Calu3 (cell line): ENCODE measurements at regions not wholly inside any gene's neighbourhood (a gene's known extent, or its start where the extent isn't known, plus 50 kb on each side); places are given as distances from the start of the nearest gene placed in this dataset.

Experiments used
- BruUV-seq: library from RNA; stranded (reverse); fragments of 400-500 nt; replicated peaks from 2 replicates; lab custom pipeline; 2021; lab: Mats Ljungman, UMichigan
- CTCF ChIA-PET: fragments of 300-600 bp; sonication (Branson Sonifier 250); formaldehyde crosslinking; loops from one replicate; lab custom pipeline; 2022; ENCODE audit warnings: antibody characterized with exemption; lab: Charles Lee
- DNase-seq: peaks from one replicate; pipeline ENCODE4 v3.0.0; 2022
- H3K27ac Mint-ChIP-seq: one replicate; pipeline ENCODE4 v1.8.0; 2022; ENCODE audit warnings: mixed read lengths; ENCODE audit not compliant: unreplicated experiment
- H3K27me3 Mint-ChIP-seq: one replicate; pipeline ENCODE4 v1.8.0; 2022; ENCODE audit warnings: mixed read lengths; ENCODE audit not compliant: unreplicated experiment
- H3K36me3 Mint-ChIP-seq: one replicate; pipeline ENCODE4 v1.8.0; 2022; ENCODE audit warnings: mild to moderate bottlenecking, moderate library complexity, mixed read lengths; ENCODE audit not compliant: insufficient read depth, unreplicated experiment
- H3K4me1 Mint-ChIP-seq: one replicate; pipeline ENCODE4 v1.8.0; 2022; ENCODE audit warnings: mild to moderate bottlenecking, low read depth, mixed read lengths; ENCODE audit not compliant: unreplicated experiment
- H3K4me3 Mint-ChIP-seq: one replicate; pipeline ENCODE4 v1.8.0; 2022; ENCODE audit warnings: mild to moderate bottlenecking, low read depth, moderate library complexity, mixed read lengths; ENCODE audit not compliant: unreplicated experiment
- H3K9me3 Mint-ChIP-seq: one replicate; pipeline ENCODE4 v1.8.0; 2022; ENCODE audit warnings: low read depth, mixed read lengths; ENCODE audit not compliant: unreplicated experiment
- intact Hi-C: fragments of 100-400 bp; cut with micrococcal nuclease; formaldehyde crosslinking; loops from one replicate; pipeline ENCODE4 v1.10.0; 2022; ENCODE audit not compliant: unreplicated experiment
- TF ChIP-seq, protein P1 (sequence below): fragments of 200-600 bp; IDR thresholded peaks from one replicate; pipeline ENCODE4 v1.8.0; 2022; ENCODE audit warnings: antibody characterized with exemption; ENCODE audit not compliant: unreplicated experiment

DNA sequence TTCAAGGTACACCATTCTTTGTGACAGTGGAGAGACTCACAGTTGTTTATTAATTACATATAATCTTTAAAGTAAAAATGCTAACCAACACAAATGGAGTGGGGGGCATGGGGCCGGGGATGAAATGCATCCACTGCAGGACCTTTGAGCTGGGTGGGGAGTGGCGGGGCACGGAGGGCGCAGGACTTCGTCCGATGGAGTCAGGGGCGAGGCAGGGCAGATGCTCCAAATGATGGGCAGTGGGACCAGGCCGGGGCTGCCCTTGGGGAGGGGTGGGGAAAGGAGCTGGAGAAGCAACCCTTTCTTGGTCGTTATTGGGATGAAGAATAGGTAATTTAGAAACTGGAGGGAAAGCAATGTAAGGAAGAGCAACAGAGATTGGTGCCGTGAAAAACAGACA, 220.0 kb downstream of the TEX29 start:
- H3K4me3 Mint-ChIP-seq = no peak overlapping the region
- TF ChIP-seq, protein P1, sequence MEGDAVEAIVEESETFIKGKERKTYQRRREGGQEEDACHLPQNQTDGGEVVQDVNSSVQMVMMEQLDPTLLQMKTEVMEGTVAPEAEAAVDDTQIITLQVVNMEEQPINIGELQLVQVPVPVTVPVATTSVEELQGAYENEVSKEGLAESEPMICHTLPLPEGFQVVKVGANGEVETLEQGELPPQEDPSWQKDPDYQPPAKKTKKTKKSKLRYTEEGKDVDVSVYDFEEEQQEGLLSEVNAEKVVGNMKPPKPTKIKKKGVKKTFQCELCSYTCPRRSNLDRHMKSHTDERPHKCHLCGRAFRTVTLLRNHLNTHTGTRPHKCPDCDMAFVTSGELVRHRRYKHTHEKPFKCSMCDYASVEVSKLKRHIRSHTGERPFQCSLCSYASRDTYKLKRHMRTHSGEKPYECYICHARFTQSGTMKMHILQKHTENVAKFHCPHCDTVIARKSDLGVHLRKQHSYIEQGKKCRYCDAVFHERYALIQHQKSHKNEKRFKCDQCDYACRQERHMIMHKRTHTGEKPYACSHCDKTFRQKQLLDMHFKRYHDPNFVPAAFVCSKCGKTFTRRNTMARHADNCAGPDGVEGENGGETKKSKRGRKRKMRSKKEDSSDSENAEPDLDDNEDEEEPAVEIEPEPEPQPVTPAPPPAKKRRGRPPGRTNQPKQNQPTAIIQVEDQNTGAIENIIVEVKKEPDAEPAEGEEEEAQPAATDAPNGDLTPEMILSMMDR = no peak

DNA sequence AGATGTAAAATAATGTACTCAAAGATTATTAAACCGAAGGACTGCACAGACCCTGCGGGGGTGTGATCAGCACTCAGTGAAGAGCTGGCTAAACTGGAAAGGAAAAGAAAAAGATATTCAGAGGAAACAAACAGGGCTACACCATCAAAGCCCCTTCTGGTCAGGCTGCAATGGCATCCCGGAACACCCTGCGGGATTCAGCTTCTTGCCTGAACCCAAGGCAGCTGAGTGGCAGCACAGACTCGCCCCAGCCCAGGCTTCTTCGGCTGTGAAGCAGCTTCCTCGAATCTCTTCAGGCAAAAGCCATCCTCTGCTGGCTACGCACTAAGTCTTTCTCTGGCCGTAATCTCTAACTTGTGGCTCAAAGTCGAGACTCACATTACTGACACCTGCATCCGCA, 220.9 kb downstream of the TEX29 start:
- intact Hi-C loops = no loop called here
- no peaks in the 10 kb centered on the region for H3K4me1 Mint-ChIP-seq
- no TSS peak for BruUV-seq
- no peaks in the 10 kb centered on the region for H3K27me3 Mint-ChIP-seq
- H3K9me3 Mint-ChIP-seq = peaks cover 2% of the 10 kb centered on the region
- no peaks in the 10 kb centered on the region for H3K36me3 Mint-ChIP-seq
- CTCF ChIA-PET = no interaction called here
- DNase-seq = no peak
- H3K4me3 Mint-ChIP-seq = no peak overlapping the region
- TF ChIP-seq, protein P1 = no peak
- no peak overlapping the region for H3K27ac Mint-ChIP-seq

More for the DNA sequence above, 220.0 kb downstream of the TEX29 start:
- Mint-ChIP-seq H3K27me3 (no peaks in the 10 kb centered on the region), H3K9me3 (peaks cover 2% of the 10 kb centered on the region), H3K36me3 (no peaks in the 10 kb centered on the region), H3K4me1 (no peaks in the 10 kb centered on the region), H3K27ac (no peak overlapping the region)
- CTCF ChIA-PET = no interaction called here
- no peak for DNase-seq
- intact Hi-C loops = no loop called here
- no TSS peak for BruUV-seq

DNA sequence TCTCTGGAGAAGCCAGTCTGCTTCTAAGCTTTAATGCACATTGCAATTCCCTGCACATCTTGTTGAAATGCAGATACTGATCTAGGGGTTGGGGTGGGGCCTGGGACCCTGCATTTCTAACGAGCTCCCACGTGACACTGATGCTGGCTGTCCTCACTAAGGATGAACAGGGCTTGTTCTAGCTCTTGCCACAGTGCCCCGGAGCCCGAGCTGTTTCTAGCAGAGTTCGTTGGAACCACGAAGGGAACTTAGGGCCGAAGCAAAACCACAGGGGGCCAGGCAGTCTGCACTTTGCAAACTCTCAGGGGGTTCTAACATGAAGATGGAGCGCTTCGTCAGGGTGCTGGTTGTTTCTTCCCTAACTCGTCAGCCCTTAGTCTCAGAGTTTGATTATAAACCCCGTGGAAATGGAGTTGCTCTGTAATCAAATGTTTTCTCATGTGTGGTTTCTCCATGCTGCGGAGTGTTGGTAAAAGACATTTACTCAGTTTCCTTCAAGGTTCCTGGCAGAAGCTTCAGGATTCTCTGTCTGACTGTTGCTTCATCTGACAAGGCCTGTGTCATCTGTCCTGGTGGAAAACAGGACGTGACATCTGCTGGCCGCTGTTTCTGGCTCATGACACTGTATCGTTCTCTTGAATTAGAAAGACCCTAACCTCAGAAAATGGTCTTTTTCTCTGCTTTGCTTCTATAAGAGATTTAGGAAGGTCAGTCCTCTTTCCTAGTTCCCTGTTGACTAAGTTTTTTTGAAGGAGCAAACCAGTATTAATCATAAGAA, 221.5 kb downstream of the TEX29 start:
- CTCF ChIA-PET = no interaction called here

DNA sequence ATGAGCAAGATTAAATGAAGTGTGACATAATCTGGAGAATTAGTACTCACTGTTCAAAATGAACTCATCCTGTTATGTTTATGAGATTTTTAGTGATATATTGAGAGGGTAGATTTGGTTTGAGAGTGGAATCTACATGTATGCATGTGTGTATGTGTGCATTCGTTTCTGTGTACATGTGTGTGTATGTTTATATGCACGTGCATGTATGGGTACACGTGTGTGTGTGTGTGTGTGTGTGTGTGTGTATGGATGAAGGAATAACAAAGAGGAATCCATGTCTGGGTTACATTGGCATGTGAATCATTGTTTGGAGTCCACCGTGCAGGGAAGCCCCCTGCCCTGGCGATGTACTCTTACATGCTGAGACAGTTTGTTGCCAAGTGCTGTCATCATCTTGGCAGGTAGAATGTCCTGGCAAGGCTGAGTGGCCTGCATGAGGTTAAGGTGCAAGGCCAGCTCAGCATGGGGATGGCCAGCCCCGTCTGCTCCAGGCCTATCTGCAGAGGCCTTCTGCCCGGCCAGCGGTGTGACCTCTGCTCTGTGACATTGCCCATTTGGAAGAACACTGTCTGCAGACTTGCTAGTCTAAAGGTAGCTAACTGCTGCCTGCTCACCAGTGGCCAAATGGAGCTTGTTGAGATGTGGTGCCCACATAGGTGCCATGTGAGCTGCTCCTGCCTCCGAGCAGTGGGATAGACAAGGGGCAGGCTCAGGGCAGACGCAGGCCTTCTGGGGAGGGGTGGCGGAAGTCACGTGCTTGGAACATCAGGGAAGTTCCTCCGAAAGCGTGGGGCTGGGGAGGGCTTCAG, 222.3 kb downstream of the TEX29 start:
- no peak overlapping the region for H3K4me3 Mint-ChIP-seq
- H3K36me3 Mint-ChIP-seq = no peaks in the 10 kb centered on the region
- DNase-seq = no peak
- H3K27ac Mint-ChIP-seq = no peak overlapping the region
- H3K27me3 Mint-ChIP-seq = no peaks in the 10 kb centered on the region
- intact Hi-C loops = no loop called here
- BruUV-seq = no TSS peak
- H3K9me3 Mint-ChIP-seq = peaks cover 2% of the 10 kb centered on the region
- TF ChIP-seq, protein P1 = no peak
- H3K4me1 Mint-ChIP-seq = no peaks in the 10 kb centered on the region
- CTCF ChIA-PET = no interaction called here

More for the DNA sequence above, 221.5 kb downstream of the TEX29 start:
- TF ChIP-seq, protein P1 = no peak
- intact Hi-C loops = no loop called here
- Mint-ChIP-seq H3K9me3 (peaks cover 2% of the 10 kb centered on the region), H3K4me3 (no peak overlapping the region), H3K36me3 (no peaks in the 10 kb centered on the region), H3K27ac (no peak overlapping the region), H3K4me1 (no peaks in the 10 kb centered on the region), H3K27me3 (no peaks in the 10 kb centered on the region)
- DNase-seq = no peak
- BruUV-seq = no TSS peak
